ENCODE measurements at regions not wholly inside any gene's neighbourhood (a gene's known extent, or its start where the extent isn't known, plus 50 kb on each side); places are given as distances from the start of the nearest gene placed in this dataset.
"Not testable (repeated sequence)": the region's sequence is repeated elsewhere in the genome, so short reads cannot be mapped to it uniquely, and the experiment has no call there.

GRCh38 chr2:219744066-219744465, 116.6 kb downstream of the SLC4A3 start:
- H3K4me1 ChIP-seq (ENCODE audit: control insufficient read depth, insufficient read depth, low read length, poor library complexity, severe bottlenecking), result no peaks in the 10 kb centered on the region
- H3K27ac ChIP-seq (ENCODE audit: low read depth, low read length, severe bottlenecking), result no peak overlapping the region
- no peaks in the 10 kb centered on the region for H3K36me3 ChIP-seq (ENCODE audit: control insufficient read depth, insufficient read depth, low read length)
- H3K4me3 ChIP-seq (ENCODE audit: extremely low read depth, insufficient read depth, low read length, poor library complexity, severe bottlenecking), result no peak overlapping the region
- WGBS, 2 experiments (ENCODE audit: insufficient coverage in 2 of 2), result 92% methylated on average over 2 of the region's 2 CpGs; no CpG with 5 or more reads in 1 of the 2 experiments
- H3K9me3 ChIP-seq (ENCODE audit: control insufficient read depth, low read length), result no peaks in the 10 kb centered on the region

- no peaks in the 10 kb centered on the region for H3K4me1 ChIP-seq (ENCODE audit: control insufficient read depth, insufficient read depth, low read length, poor library complexity, severe bottlenecking)
- H3K27ac ChIP-seq (ENCODE audit: low read depth, low read length, severe bottlenecking), result no peak overlapping the region
- WGBS, 2 experiments (ENCODE audit: insufficient coverage in 2 of 2), result 96% methylated on average over 4 of the region's 4 CpGs
- peaks cover under 1% of the 10 kb centered on the region for H3K9me3 ChIP-seq (ENCODE audit: control insufficient read depth, low read length)
- H3K36me3 ChIP-seq (ENCODE audit: control insufficient read depth, insufficient read depth, low read length), result no peaks in the 10 kb centered on the region
- H3K4me3 ChIP-seq (ENCODE audit: extremely low read depth, insufficient read depth, low read length, poor library complexity, severe bottlenecking), result no peak overlapping the region
These were observed 117.2 kb downstream of the SLC4A3 start for GRCh38 chr2:219744600-219744999.

- no CpG with 5 or more reads among the region's 1 CpG for WGBS, 2 experiments (ENCODE audit: insufficient coverage in 2 of 2)
- Histone ChIP-seq H3K4me3 (ENCODE audit: extremely low read depth, insufficient read depth, low read length, poor library complexity, severe bottlenecking) (no peak overlapping the region), H3K4me1 (ENCODE audit: control insufficient read depth, insufficient read depth, low read length, poor library complexity, severe bottlenecking) (no peaks in the 10 kb centered on the region), H3K27ac (ENCODE audit: low read depth, low read length, severe bottlenecking) (no peak overlapping the region), H3K9me3 (ENCODE audit: control insufficient read depth, low read length) (peaks cover 4% of the 10 kb centered on the region), H3K36me3 (ENCODE audit: control insufficient read depth, insufficient read depth, low read length) (no peaks in the 10 kb centered on the region)
These were observed 120.2 kb downstream of the SLC4A3 start for GRCh38 chr2:219747637-219748036.

GRCh38 chr2:219748671-219749570, 121.5 kb downstream of the SLC4A3 start:
- Histone ChIP-seq H3K9me3 (ENCODE audit: control insufficient read depth, low read length) (peaks cover 4% of the 10 kb centered on the region), H3K4me3 (ENCODE audit: extremely low read depth, insufficient read depth, low read length, poor library complexity, severe bottlenecking) (no peak overlapping the region), H3K36me3 (ENCODE audit: control insufficient read depth, insufficient read depth, low read length) (no peaks in the 10 kb centered on the region), H3K27ac (ENCODE audit: low read depth, low read length, severe bottlenecking) (no peak overlapping the region), H3K4me1 (ENCODE audit: control insufficient read depth, insufficient read depth, low read length, poor library complexity, severe bottlenecking) (no peaks in the 10 kb centered on the region)
- WGBS, 2 experiments (ENCODE audit: insufficient coverage in 2 of 2), result 82% methylated on average over 3 of the region's 4 CpGs; no CpG with 5 or more reads in 1 of the 2 experiments

- not testable (repeated sequence) for H3K27ac ChIP-seq (ENCODE audit: low read depth, low read length, severe bottlenecking); H3K36me3 ChIP-seq (ENCODE audit: control insufficient read depth, insufficient read depth, low read length); H3K4me1 ChIP-seq (ENCODE audit: control insufficient read depth, insufficient read depth, low read length, poor library complexity, severe bottlenecking); H3K9me3 ChIP-seq (ENCODE audit: control insufficient read depth, low read length); H3K4me3 ChIP-seq (ENCODE audit: extremely low read depth, insufficient read depth, low read length, poor library complexity, severe bottlenecking)
- WGBS, 2 experiments (ENCODE audit: insufficient coverage in 2 of 2), result 96 to 97% methylated on average over 20 to 33 of the region's 34 CpGs
These were observed 123.7 kb downstream of the SLC4A3 start for GRCh38 chr2:219751121-219751520.

- 94% methylated on average over 2 of the region's 2 CpGs; no CpG with 5 or more reads in 1 of the 2 experiments for WGBS, 2 experiments (ENCODE audit: insufficient coverage in 2 of 2)
- Histone ChIP-seq H3K27ac (ENCODE audit: low read depth, low read length, severe bottlenecking) (no peak overlapping the region), H3K4me1 (ENCODE audit: control insufficient read depth, insufficient read depth, low read length, poor library complexity, severe bottlenecking) (no peaks in the 10 kb centered on the region), H3K9me3 (ENCODE audit: control insufficient read depth, low read length) (peaks cover 4% of the 10 kb centered on the region), H3K4me3 (ENCODE audit: extremely low read depth, insufficient read depth, low read length, poor library complexity, severe bottlenecking) (no peak overlapping the region), H3K36me3 (ENCODE audit: control insufficient read depth, insufficient read depth, low read length) (no peaks in the 10 kb centered on the region)
These were observed 125.3 kb downstream of the SLC4A3 start for GRCh38 chr2:219752726-219753125.

GRCh38 chr2:219758907-219759680, 131.7 kb downstream of the SLC4A3 start:
- H3K27ac ChIP-seq (ENCODE audit: low read depth, low read length, severe bottlenecking), result no peak overlapping the region
- H3K4me1 ChIP-seq (ENCODE audit: control insufficient read depth, insufficient read depth, low read length, poor library complexity, severe bottlenecking), result no peaks in the 10 kb centered on the region
- H3K36me3 ChIP-seq (ENCODE audit: control insufficient read depth, insufficient read depth, low read length), result no peaks in the 10 kb centered on the region
- WGBS, 2 experiments (ENCODE audit: insufficient coverage in 2 of 2), result 86 to 88% methylated on average over 2 to 3 of the region's 3 CpGs
- H3K9me3 ChIP-seq (ENCODE audit: control insufficient read depth, low read length), result no peaks in the 10 kb centered on the region
- no peak overlapping the region for H3K4me3 ChIP-seq (ENCODE audit: extremely low read depth, insufficient read depth, low read length, poor library complexity, severe bottlenecking)

- Histone ChIP-seq H3K9me3 (ENCODE audit: control insufficient read depth, low read length) (no peaks in the 10 kb centered on the region), H3K4me1 (ENCODE audit: control insufficient read depth, insufficient read depth, low read length, poor library complexity, severe bottlenecking) (no peaks in the 10 kb centered on the region), H3K4me3 (ENCODE audit: extremely low read depth, insufficient read depth, low read length, poor library complexity, severe bottlenecking) (no peak overlapping the region), H3K27ac (ENCODE audit: low read depth, low read length, severe bottlenecking) (no peak overlapping the region), H3K36me3 (ENCODE audit: control insufficient read depth, insufficient read depth, low read length) (no peaks in the 10 kb centered on the region)
- 95 to 100% methylated on average over 2 to 3 of the region's 3 CpGs for WGBS, 2 experiments (ENCODE audit: insufficient coverage in 2 of 2)
These were observed 132.4 kb downstream of the SLC4A3 start for GRCh38 chr2:219759801-219760200.

GRCh38 chr2:219765231-219765911, 137.9 kb downstream of the SLC4A3 start:
- no peaks in the 10 kb centered on the region for H3K4me1 ChIP-seq (ENCODE audit: control insufficient read depth, insufficient read depth, low read length, poor library complexity, severe bottlenecking)
- no peak overlapping the region for H3K27ac ChIP-seq (ENCODE audit: low read depth, low read length, severe bottlenecking)
- H3K4me3 ChIP-seq (ENCODE audit: extremely low read depth, insufficient read depth, low read length, poor library complexity, severe bottlenecking), result no peak overlapping the region
- 89 to 91% methylated on average over 3 to 4 of the region's 5 CpGs for WGBS, 2 experiments (ENCODE audit: insufficient coverage in 2 of 2)
- no peaks in the 10 kb centered on the region for H3K9me3 ChIP-seq (ENCODE audit: control insufficient read depth, low read length)
- no peaks in the 10 kb centered on the region for H3K36me3 ChIP-seq (ENCODE audit: control insufficient read depth, insufficient read depth, low read length)

- Histone ChIP-seq H3K4me3 (ENCODE audit: extremely low read depth, insufficient read depth, low read length, poor library complexity, severe bottlenecking) (no peak overlapping the region), H3K9me3 (ENCODE audit: control insufficient read depth, low read length) (no peaks in the 10 kb centered on the region), H3K27ac (ENCODE audit: low read depth, low read length, severe bottlenecking) (no peak overlapping the region), H3K36me3 (ENCODE audit: control insufficient read depth, insufficient read depth, low read length) (no peaks in the 10 kb centered on the region), H3K4me1 (ENCODE audit: control insufficient read depth, insufficient read depth, low read length, poor library complexity, severe bottlenecking) (no peaks in the 10 kb centered on the region)
- 94 to 96% methylated on average over 4 to 5 of the region's 5 CpGs for WGBS, 2 experiments (ENCODE audit: insufficient coverage in 2 of 2)
These were observed 139.2 kb downstream of the SLC4A3 start for GRCh38 chr2:219766658-219767057.

Data from mesodermal cell (in vitro differentiated cells).